Activated CD4-positive, alpha-beta T cell treated with anti-CD3 and anti-CD28 coated beads, Interleukin-2, amount 50 U/mL, for 1 hour (primary cell): ENCODE measurements at regions not wholly inside any gene's neighbourhood (a gene's known extent, or its start where the extent isn't known, plus 50 kb on each side); places are given as distances from the start of the nearest gene placed in this dataset.

ENCODE experiments used
- DNase-seq: peaks from one replicate; pipeline ENCODE4 v3.0.0-alpha.2; 2020

DNA sequence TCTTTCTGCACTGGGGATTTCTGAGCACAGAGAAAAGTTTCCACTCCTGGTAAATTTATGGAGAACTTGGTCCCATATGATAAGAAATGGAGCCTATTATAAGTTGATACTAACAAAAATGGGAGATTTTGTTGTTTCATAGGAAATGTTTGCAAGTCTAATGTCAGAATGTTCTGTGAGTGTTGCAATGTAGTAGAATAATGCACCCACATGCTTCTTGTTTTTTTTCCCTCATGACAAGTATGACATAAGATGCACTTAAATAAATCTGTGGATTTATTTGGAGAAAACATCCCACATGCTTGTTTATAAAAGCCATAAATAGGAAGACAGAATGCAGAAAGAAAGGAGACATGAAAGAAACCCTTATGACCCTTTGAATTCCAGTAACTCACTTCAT lies 50.8 kb upstream of the KCNJ6 start:
- no peak for DNase-seq

GRCh38 chr21:37968744-37969143 lies 52.5 kb upstream of the KCNJ6 start:
- no peak for DNase-seq

DNA sequence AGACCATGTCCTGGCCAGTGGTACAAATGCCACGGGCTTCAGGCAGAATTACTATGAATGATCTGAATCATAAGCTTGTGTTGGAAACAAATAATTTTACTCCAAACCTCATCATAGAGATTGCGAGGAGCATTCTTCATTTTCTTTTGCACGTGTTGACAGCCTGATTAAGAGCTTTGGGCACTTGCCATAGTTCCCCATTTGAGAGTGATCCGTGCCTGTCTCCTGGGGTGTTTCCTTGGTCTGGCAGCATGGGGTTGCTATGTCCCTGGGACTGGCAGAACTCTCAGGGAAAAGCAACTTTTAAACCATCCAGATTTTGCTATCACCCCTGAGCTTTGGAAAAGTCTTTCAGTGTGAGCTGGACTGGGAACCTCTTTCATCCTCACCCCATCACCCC lies 54.3 kb upstream of the KCNJ6 start:
- DNase-seq = no peak

GRCh38 chr21:37971390-37971950 lies 55.2 kb upstream of the KCNJ6 start:
- DNase-seq = no peak

- no peak for DNase-seq
These were observed 57.8 kb upstream of the KCNJ6 start for GRCh38 chr21:37974081-37974480.

- no peak for DNase-seq
These were observed 66.5 kb upstream of the KCNJ6 start for GRCh38 chr21:37982496-37983318.

DNA sequence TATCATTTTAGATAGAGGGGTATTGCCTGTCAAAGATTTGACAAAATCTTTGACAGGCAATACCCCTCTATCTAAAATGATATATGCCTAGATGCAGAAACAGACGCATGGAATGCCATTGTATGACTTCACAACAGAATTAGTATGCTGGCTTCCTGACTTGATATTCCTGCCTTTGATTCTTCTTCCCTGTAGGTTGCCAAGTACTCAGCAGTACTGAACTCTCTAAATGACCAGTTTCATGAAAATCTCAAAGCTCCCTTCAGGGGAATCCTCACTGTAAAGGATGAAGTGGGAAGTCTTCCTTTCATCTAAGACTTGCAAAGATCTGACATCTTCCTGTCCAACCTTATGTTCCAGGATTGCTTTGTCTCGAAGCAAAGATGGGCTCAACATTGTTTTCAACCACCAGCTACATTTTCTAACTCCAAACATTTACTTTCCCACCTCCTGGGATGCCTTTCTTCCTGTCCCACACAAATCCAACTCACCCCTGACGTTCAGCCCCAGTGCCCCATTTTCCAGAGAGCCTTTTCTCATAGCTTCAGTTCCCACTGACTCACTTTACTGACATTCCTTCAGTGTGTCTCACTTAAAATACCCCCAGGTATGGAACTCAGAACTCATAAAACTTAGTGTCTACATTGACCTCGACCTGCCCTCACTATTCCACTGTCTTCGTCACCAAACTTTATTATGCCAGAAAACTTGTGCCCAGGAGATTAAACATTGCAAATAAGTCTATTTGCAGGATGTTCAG lies 67.3 kb upstream of the KCNJ6 start:
- no peak for DNase-seq

DNA sequence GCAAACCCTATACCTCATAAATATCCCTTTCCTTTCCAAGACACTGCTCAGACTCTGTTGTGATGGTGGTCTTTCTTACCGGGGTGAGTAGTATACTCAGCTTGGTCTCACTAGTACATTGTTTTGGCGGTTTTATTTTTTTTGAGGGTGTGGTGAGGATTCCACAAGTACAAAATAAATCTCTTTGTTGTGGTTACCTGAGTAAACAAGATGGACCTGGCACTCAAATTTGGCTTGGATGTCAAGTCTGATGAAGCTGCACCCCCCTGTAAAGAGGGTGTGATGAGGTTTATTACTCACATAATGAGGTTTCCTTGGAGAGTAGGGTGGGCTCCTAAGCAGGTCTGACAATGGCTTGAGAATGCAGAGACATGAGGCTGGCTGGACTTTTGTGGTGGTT lies 68.2 kb upstream of the KCNJ6 start:
- DNase-seq = no peak

GRCh38 chr21:37986000-37986399 lies 69.7 kb upstream of the KCNJ6 start:
- DNase-seq = no peak

GRCh38 chr21:37986751-37987399 lies 70.6 kb upstream of the KCNJ6 start:
- no peak for DNase-seq

GRCh38 chr21:37987668-37988067 lies 71.4 kb upstream of the KCNJ6 start:
- no peak for DNase-seq

- no peak for DNase-seq
These were observed 76.8 kb upstream of the KCNJ6 start for GRCh38 chr21:37993071-37993470.

GRCh38 chr21:37994211-37994610 lies 78.0 kb upstream of the KCNJ6 start:
- no peak for DNase-seq

- no peak for DNase-seq
These were observed 96.4 kb upstream of the KCNJ6 start for GRCh38 chr21:38012672-38013071.

GRCh38 chr21:38013741-38014140 lies 97.5 kb upstream of the KCNJ6 start:
- no peak for DNase-seq

- DNase-seq = no peak
These were observed 98.0 kb upstream of the KCNJ6 start for GRCh38 chr21:38014298-38014697.

GRCh38 chr21:38027901-38028498 lies 111.7 kb upstream of the KCNJ6 start:
- DNase-seq = no peak

DNA sequence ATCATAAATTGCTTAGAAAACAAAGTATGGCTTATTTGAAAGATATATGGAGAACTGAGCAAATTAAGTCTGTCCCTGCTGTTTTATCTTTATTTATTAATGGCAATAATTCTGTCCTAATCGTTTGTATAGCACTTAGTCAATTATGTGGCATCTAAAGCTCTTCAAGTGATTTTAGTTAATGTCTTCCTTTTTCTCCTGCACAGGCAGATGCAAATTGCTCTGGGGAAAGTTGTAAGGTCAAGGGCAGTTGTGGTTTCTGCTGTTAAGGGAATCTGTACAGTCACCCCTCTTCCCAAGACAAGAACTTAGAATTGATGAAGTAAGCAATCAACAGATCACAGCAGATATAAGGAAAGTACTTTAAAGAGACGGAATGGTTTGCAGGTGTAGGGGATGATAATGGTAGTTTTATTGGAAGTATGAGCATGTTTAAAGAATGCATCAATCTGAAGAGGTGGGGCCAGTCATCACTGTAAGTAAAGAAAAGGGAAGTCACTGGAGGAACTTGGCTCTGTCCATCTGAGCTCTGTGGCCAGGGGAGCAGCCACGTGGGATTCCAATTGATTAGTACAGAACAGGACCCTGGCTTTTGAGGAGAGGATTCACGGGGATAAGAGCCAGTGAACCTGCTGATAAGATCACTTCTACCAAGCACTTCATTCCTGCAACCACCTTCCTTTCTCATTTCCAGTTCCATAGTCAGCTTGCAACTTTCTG lies 116.0 kb upstream of the KCNJ6 start:
- no peak for DNase-seq

GRCh38 chr21:38036016-38036415 lies 119.8 kb upstream of the KCNJ6 start:
- no peak for DNase-seq

DNA sequence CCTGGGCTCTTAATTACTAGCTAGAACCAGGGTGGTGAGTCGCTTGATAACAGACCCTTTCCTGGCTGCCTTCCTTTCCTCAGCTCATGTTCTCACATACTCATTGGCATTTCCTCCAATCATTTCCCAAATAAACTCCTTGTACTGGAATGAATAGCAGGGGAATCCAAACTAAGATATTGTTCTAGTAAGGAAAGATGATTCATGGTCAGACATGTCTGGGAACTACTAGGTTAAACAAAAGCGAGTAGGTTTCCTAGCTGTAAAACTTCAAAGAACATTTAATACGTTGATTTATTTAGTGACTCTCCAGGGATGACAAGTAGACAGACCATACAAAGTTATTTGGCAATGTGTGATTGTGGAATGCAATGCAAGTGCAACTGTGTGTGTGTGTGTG lies 121.2 kb upstream of the KCNJ6 start:
- no peak for DNase-seq

DNA sequence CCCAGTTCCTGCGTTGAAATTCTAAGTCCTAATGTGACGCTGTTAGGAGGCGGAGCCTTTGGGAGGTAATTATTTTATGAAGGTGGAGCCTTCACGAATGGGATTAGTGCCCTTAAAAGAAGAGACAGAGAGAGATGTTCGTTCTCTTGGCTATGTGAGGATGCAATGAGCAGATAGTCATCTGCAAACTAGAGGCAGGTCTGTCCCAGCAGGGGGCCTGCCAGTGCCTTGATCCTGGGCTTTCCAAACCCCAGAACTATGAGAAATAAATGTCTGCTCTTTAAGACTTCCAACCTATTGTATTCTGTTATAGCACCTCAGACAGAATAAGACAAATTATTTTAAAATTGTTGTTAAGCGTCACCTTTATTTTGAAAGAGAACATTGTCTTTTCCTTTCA lies 123.1 kb upstream of the KCNJ6 start:
- DNase-seq = no peak

GRCh38 chr21:38039841-38040240 lies 123.6 kb upstream of the KCNJ6 start:
- no peak for DNase-seq
